CD14-positive monocyte (primary cell): ENCODE measurements at regions not wholly inside any gene's neighbourhood (a gene's known extent, or its start where the extent isn't known, plus 50 kb on each side); places are given as distances from the start of the nearest gene placed in this dataset.

Experiments
- DNase-seq, 3 donors: peaks; one replicate each; pipeline ENCODE4 v3.0.0-alpha.2; 2011 to 2022
- H2AFZ ChIP-seq: 2 replicates; pipeline ENCODE4 v1.6.0; 2012; ENCODE audit warnings: mild to moderate bottlenecking, low read depth, low read length, inconsistent platforms; ENCODE audit not compliant: insufficient read depth, poor library complexity, severe bottlenecking
- H3K27ac ChIP-seq, 2 donors: 1 replicate in 1 of 2; 2 replicates in 1 of 2; pipeline ENCODE4 v1.5.1; 2012 to 2013; ENCODE audit warnings: low read length in 2 of 2, control low read depth in 1 of 2, inconsistent platforms in 1 of 2, low read depth in 1 of 2, mild to moderate bottlenecking in 1 of 2
- H3K27me3 ChIP-seq, 2 donors: one replicate each; pipeline versions ENCODE4 v1.6.0 to v1.6.1; 2011 to 2013; ENCODE audit warnings: low read length in 2 of 2; ENCODE audit not compliant: control insufficient read depth in 2 of 2, insufficient read depth in 2 of 2
- H3K36me3 ChIP-seq, 2 donors: replicated peaks in 1 of 2; 1 replicate in 1 of 2; 2 replicates in 1 of 2; pipeline versions ENCODE4 v1.5.1 to v1.6.1; 2012 to 2013; ENCODE audit warnings: low read length in 2 of 2, control low read depth in 1 of 2, inconsistent platforms in 1 of 2, mild to moderate bottlenecking in 1 of 2; ENCODE audit not compliant: insufficient read depth in 2 of 2, control insufficient read depth in 1 of 2
- H3K4me1 ChIP-seq, 2 donors: 1 replicate in 1 of 2; 2 replicates in 1 of 2; pipeline versions ENCODE4 v1.5.1 to v1.6.1; 2012 to 2013; ENCODE audit warnings: low read length in 2 of 2, control low read depth in 1 of 2, inconsistent platforms in 1 of 2, mild to moderate bottlenecking in 1 of 2, moderate library complexity in 1 of 2; ENCODE audit not compliant: insufficient read depth in 2 of 2, control insufficient read depth in 1 of 2
- H3K4me2 ChIP-seq: replicated peaks from 2 replicates; pipeline ENCODE3; 2012; ENCODE audit warnings: low read length, moderate library complexity, mild to moderate bottlenecking; ENCODE audit not compliant: poor library complexity, severe bottlenecking; ENCODE audit errors: extremely low read depth
- H3K4me3 ChIP-seq, 3 experiments: fragments of 200-600 bp in 1 of 3; sonication (generic) in 1 of 3; replicated peaks in 1 of 3; 1 replicate in 2 of 3; 2 replicates in 1 of 3; pipeline ENCODE4 v1.5.1; 2011 to 2013; ENCODE audit warnings: low read length in 3 of 3, mild to moderate bottlenecking in 3 of 3, control low read depth in 2 of 3, low read depth in 2 of 3, inconsistent platforms in 1 of 3, moderate library complexity in 1 of 3
- H3K79me2 ChIP-seq: 2 replicates; pipeline ENCODE4 v1.6.0; 2012; ENCODE audit warnings: mild to moderate bottlenecking, control low read depth, inconsistent platforms, low read length, moderate library complexity; ENCODE audit not compliant: insufficient read depth
- H3K9ac ChIP-seq: 2 replicates; pipeline ENCODE4 v1.6.0; 2017; ENCODE audit warnings: low read length, mild to moderate bottlenecking; ENCODE audit not compliant: insufficient read depth, poor library complexity, severe bottlenecking
- H3K9me3 ChIP-seq, 2 donors: replicated peaks in 1 of 2; 1 replicate in 1 of 2; 2 replicates in 1 of 2; pipeline versions ENCODE4 v1.5.1 to v1.6.1; 2012 to 2013; ENCODE audit warnings: low read length in 2 of 2, control low read depth in 1 of 2; ENCODE audit not compliant: control insufficient read depth in 1 of 2, insufficient read depth in 1 of 2
- H4K20me1 ChIP-seq: 2 replicates; pipeline ENCODE4 v1.6.0; 2012; ENCODE audit warnings: mild to moderate bottlenecking, low read length, control low read depth, moderate library complexity; ENCODE audit not compliant: insufficient read depth
- H3K27ac Mint-ChIP-seq, 7 donors: one replicate each; pipeline ENCODE4 v1.8.0; 2020; ENCODE audit warnings: mild to moderate bottlenecking in 7 of 7, mixed read lengths in 7 of 7, moderate library complexity in 6 of 7, inconsistent platforms in 2 of 7
- H3K27me3 Mint-ChIP-seq, 3 donors: one replicate each; pipeline ENCODE4 v1.8.0; 2021 to 2022; ENCODE audit warnings: low read depth in 3 of 3, mild to moderate bottlenecking in 3 of 3, mixed read lengths in 3 of 3, moderate library complexity in 3 of 3, inconsistent platforms in 1 of 3
- H3K36me3 Mint-ChIP-seq, 2 donors: one replicate each; pipeline ENCODE4 v1.8.0; 2020; ENCODE audit warnings: mixed read lengths in 2 of 2, inconsistent platforms in 1 of 2, mild to moderate bottlenecking in 1 of 2
- H3K4me1 Mint-ChIP-seq: one replicate; pipeline ENCODE4 v1.8.0; 2020; ENCODE audit warnings: mild to moderate bottlenecking, mixed read lengths
- H3K4me3 Mint-ChIP-seq, 2 donors: one replicate each; pipeline ENCODE4 v1.8.0; 2020; ENCODE audit warnings: mild to moderate bottlenecking in 2 of 2, mixed read lengths in 2 of 2, moderate library complexity in 1 of 2
- H3K9me3 Mint-ChIP-seq, 7 donors: one replicate each; pipeline ENCODE4 v1.8.0; 2020 to 2022; ENCODE audit warnings: mixed read lengths in 7 of 7, mild to moderate bottlenecking in 6 of 7, moderate library complexity in 6 of 7, inconsistent platforms in 2 of 7
- CTCF ChIP-seq: fragments of 200-600 bp; IDR thresholded peaks from one replicate; pipeline ENCODE4 v1.8.0; 2022; ENCODE audit warnings: antibody characterized with exemption, mild to moderate bottlenecking
- WGBS: methylation state at CpG from one replicate; pipeline ENCODE4 v1.1.5; 2013; ENCODE audit warnings: missing lambda C conversion rate; ENCODE audit not compliant: insufficient coverage; 5-methylcytosine and 5-hydroxymethylcytosine counted together
- intact Hi-C, 2 donors: fragments of 100-400 bp; cut with micrococcal nuclease; formaldehyde crosslinking; loops; one replicate each; pipeline versions ENCODE4 v1.15.0 to v1.15.1; 2023

- intact Hi-C loops = no loop called here
- no peaks in the 10 kb centered on the region for H3K79me2 ChIP-seq
- no peak overlapping the region for H3K4me3 ChIP-seq
- H3K27ac ChIP-seq = no peak overlapping the region
- H3K4me3 Mint-ChIP-seq = no peak overlapping the region
- H3K36me3 ChIP-seq = no peaks in the 10 kb centered on the region
- no peak overlapping the region for H3K4me2 ChIP-seq
- no peaks in the 10 kb centered on the region for H3K36me3 Mint-ChIP-seq
- TF ChIP-seq CTCF = no peak
- H3K9me3 ChIP-seq = peaks cover 9 to 11% of the 10 kb centered on the region in 2 donors
- peaks cover 1 to 10% (median 5%) of the 10 kb centered on the region in 7 donors for H3K9me3 Mint-ChIP-seq
- H3K27me3 Mint-ChIP-seq = no peaks in the 10 kb centered on the region
- no peaks in the 10 kb centered on the region for H3K4me1 ChIP-seq
- no peak overlapping the region for H3K27ac Mint-ChIP-seq
- H2AFZ ChIP-seq = no peak overlapping the region
- H3K9ac ChIP-seq = no peak overlapping the region
- no peaks in the 10 kb centered on the region for H3K4me1 Mint-ChIP-seq
- DNase-seq = no peak
- WGBS = 83% methylated on average over 2 of the region's 5 CpGs
- H3K27me3 ChIP-seq = no peaks in the 10 kb centered on the region
- H4K20me1 ChIP-seq = no peaks in the 10 kb centered on the region
Measured at GRCh38 chr2:5183031-5183430, 509.2 kb upstream of the SOX11 start.

- no peak overlapping the region for H3K27ac ChIP-seq
- H3K27me3 Mint-ChIP-seq = no peaks in the 10 kb centered on the region
- H3K36me3 ChIP-seq = no peaks in the 10 kb centered on the region
- no peaks in the 10 kb centered on the region for H3K79me2 ChIP-seq
- no peak overlapping the region for H3K4me3 Mint-ChIP-seq
- H3K27me3 ChIP-seq = no peaks in the 10 kb centered on the region
- no peak overlapping the region for H3K9ac ChIP-seq
- no peak for DNase-seq
- no peak for TF ChIP-seq CTCF
- H3K4me2 ChIP-seq = no peak overlapping the region
- H3K27ac Mint-ChIP-seq = no peak overlapping the region
- H3K4me1 ChIP-seq = no peaks in the 10 kb centered on the region
- no peak overlapping the region for H3K4me3 ChIP-seq
- intact Hi-C loops = no loop called here
- H3K4me1 Mint-ChIP-seq = no peaks in the 10 kb centered on the region
- no peaks in the 10 kb centered on the region for H4K20me1 ChIP-seq
- H2AFZ ChIP-seq = no peak overlapping the region
- peaks cover 0 to 7% (median 4%) of the 10 kb centered on the region in 7 donors for H3K9me3 Mint-ChIP-seq
- no peaks in the 10 kb centered on the region for H3K36me3 Mint-ChIP-seq
- H3K9me3 ChIP-seq = peaks cover 9 to 14% of the 10 kb centered on the region in 2 donors
Measured at GRCh38 chr2:5187283-5187682, 504.9 kb upstream of the SOX11 start.
